HFF-Myc (cell line): ENCODE measurements at regions not wholly inside any gene's neighbourhood (a gene's known extent, or its start where the extent isn't known, plus 50 kb on each side); places are given as distances from the start of the nearest gene placed in this dataset.

Experiments
- DNase-seq: peaks from one replicate; pipeline ENCODE4 v3.0.0-alpha.2; 2011; ENCODE audit warnings: low read depth; ENCODE audit errors: extremely low read depth
- H3K4me3 ChIP-seq: replicated peaks from 2 replicates; pipeline ENCODE4 v1.5.1; 2011; ENCODE audit warnings: low read depth, mild to moderate bottlenecking, control low read depth, low read length
- TF ChIP-seq, protein P1 (sequence below): IDR thresholded peaks from 2 replicates; pipeline ENCODE4 v1.5.1; 2012; ENCODE audit warnings: mild to moderate bottlenecking, low read depth, low read length, control low read depth; ENCODE audit errors: missing control alignments

DNA sequence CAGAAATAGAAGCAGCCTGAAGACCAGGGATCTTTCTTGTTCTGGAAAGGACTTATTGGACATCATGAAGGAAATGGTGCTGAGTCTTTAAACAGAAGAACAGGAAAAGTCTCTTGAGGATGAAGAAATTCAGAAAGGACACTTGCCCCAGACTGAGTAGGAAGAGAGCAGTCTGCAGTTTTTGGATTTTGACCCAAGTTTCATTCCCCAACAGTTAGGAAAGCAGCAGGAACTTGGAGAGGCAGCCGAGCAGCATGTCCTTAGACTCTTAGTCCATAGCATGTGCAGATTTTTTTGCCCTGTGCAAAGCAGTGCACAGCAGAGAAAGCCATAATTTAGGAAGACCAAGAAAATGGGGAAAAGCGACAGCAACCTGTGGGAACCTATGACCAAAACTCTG, 927.2 kb upstream of the AUTS2 start:
- TF ChIP-seq, protein P1, sequence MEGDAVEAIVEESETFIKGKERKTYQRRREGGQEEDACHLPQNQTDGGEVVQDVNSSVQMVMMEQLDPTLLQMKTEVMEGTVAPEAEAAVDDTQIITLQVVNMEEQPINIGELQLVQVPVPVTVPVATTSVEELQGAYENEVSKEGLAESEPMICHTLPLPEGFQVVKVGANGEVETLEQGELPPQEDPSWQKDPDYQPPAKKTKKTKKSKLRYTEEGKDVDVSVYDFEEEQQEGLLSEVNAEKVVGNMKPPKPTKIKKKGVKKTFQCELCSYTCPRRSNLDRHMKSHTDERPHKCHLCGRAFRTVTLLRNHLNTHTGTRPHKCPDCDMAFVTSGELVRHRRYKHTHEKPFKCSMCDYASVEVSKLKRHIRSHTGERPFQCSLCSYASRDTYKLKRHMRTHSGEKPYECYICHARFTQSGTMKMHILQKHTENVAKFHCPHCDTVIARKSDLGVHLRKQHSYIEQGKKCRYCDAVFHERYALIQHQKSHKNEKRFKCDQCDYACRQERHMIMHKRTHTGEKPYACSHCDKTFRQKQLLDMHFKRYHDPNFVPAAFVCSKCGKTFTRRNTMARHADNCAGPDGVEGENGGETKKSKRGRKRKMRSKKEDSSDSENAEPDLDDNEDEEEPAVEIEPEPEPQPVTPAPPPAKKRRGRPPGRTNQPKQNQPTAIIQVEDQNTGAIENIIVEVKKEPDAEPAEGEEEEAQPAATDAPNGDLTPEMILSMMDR, result no peak
- H3K4me3 ChIP-seq, result no peak overlapping the region
- DNase-seq, result no peak

DNA sequence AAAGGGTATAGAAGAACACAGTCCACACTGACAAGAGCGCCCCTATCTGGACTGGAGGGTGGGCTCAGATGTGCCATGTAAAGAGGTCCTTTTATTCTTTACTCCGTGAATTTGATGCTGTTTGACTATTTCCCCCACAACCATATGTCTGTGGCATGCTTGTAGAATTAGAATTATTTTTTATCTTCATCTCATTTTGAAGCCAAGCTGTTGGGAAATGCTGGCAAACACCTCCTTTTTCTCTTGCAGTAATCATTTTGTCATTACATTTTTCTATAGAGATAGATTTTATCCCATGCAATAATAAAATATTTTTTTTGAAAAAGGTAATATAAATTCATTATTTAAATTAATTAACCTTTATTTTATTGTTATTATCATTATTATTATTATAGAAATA, 926.6 kb upstream of the AUTS2 start:
- H3K4me3 ChIP-seq, result no peak overlapping the region
- TF ChIP-seq, protein P1, result no peak
- DNase-seq, result no peak

DNA sequence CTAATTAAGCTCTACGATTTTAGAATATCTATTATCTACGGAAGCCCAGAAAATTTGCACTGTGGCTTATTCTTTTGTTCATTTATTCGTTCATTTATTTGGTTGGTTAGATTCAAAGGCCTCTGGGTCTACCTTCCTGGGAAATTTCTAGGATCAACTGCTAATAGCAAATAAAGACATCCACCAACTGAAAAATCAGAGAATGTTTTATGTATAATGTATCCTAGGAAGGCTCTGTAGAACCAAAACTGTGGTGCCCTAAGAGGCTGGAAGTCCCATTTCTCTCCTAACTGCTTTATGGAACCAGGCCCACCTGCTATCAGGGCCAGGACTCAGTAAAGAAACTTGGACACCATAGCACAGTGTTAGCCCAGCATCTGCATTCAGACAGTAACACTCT, 923.4 kb upstream of the AUTS2 start:
- H3K4me3 ChIP-seq, result no peak overlapping the region
- no peak for DNase-seq
- TF ChIP-seq, protein P1, result no peak

DNA sequence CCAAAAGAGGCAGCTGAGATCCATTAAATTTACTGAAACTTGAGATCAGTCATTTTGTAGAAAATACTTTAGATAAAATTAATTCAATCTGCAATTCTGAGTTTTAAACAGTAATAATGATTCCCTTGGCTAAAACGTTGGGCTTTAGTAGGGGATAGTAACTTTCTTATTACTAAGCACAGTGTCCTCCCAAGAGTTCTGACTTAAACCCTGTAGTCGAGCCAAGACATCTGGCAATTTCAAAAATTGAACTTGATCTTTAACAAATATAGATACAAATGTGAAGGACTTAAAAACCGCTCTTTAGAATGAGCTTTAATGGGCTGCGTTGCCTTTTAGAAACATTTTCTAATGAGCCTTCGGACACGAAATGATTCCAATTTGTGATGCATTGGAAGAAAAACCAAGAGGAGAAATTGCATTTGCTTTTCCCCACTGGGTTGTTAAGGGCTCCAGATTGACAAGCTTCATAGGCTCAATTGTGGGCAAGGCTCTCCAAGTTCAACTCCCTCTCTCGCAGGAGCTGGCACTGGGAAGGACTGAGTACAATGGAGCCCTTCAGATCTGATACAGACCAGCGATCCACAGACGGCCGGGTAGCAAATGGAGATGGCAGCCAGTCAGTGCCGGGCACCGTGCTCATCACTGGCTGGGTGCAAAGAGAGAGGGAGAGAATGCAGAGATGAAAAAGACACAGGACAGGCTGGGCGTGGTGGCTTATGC, 921.3 kb upstream of the AUTS2 start:
- no peak overlapping the region for H3K4me3 ChIP-seq
- DNase-seq, result no peak
- TF ChIP-seq, protein P1, result no peak

DNA sequence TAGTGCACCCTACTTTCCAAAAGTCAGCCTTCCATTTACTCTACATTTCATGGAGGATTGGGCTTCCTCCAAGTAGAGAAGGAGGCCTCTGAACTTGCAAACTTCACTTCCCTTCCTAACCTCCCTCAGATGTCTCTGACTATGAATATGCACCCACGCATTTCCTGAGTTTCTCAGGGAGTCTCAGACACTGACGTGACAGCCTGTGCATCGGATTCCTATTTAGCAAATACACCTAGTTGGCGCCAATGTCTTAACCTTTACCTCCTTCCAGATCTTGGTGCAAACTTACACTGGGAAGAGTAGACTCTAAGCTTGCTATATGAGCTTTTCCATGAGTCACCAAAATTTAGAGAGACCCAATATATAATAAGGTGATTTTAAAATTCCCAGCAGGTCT, 920.1 kb upstream of the AUTS2 start:
- TF ChIP-seq, protein P1, result no peak
- H3K4me3 ChIP-seq, result no peak overlapping the region
- no peak for DNase-seq

DNA sequence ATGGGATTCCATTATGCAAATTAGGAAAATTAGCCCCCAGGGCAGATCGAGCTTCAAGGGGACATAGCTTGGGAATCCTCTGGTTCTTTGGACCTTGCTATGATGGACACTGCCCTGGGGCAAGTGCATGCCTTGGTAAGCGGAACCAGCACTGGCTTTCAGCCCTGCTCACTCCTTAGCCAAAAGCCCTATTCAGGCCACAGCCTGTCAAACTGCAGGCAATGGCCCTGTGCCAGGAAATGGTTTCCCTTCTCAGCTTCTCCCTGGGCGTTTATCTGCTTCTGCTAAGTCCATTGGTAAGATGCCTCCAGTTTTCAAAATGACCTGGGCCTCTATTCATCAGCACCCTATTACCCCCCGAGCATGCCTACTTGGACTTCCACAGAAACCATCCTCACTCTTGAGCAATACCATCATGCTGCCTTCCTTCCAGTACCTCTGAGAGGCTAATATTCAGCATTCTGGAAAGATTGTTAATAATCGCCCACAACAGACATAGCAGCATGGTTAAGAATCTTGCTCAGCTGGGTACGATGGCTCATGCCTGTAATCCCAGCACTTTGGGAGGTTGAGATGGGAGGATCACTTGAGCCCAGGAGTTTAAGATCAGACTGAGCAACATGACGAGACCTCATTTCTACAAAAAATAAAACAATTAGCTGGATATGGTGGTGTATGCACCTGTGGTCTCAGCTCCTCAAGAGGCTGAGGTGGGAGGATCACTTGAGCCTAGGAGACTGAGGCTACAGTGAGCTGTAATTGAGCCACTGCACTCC, 918.6 kb upstream of the AUTS2 start:
- TF ChIP-seq, protein P1, result no peak
- H3K4me3 ChIP-seq, result no peak overlapping the region
- no peak for DNase-seq
